GM21390 (cell line): ENCODE measurements at regions not wholly inside any gene's neighbourhood (a gene's known extent, or its start where the extent isn't known, plus 50 kb on each side); places are given as distances from the start of the nearest gene placed in this dataset.
"Not testable (repeated sequence)": the region's sequence is repeated elsewhere in the genome, so short reads cannot be mapped to it uniquely, and the experiment has no call there.

Source experiments
- ATAC-seq: cut with Tn5 transposase; IDR thresholded peaks from one replicate; pipeline ENCODE4 v1.9.1; 2021; ENCODE audit not compliant: unreplicated experiment

DNA sequence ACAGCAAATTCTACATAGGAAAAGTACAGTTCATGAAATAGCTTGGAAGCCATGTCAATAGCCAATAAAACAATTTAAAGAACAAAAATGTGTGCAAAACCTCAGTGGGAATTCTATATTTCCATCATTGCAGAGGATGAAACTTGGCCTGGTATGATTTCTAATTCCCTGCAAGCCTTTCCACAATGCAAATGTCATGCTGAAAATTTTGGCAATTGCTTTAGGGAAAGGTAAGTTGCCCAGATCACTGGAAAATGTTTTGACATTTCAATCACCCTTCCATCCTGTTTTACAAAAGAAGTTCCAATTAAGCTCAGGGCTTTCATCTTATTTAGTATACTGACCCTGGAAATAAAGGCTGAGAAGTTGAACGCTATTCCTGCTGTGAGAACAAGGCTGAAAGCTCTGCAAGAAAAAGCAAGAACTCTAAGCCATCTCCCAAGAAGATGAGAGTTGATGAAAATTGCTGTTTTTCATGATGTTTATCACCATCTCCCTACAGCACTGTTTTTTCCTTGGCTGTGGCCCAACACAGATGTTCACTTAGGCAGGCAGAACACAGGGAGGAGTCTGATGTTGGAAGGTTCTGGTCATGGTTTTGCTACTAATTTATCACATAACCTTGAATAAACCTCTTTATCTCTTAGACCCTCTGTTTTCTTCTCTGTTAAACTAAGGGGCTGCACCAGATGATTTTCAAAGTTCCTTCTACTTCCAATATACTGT, 263.7 kb downstream of the KCTD12 start:
- no peak for ATAC-seq

GRCh38 chr13:76621705-76622104, 264.5 kb downstream of the KCTD12 start:
- no peak for ATAC-seq

GRCh38 chr13:76620036-76620435, 266.2 kb downstream of the KCTD12 start:
- no peak for ATAC-seq

GRCh38 chr13:76619631-76620030, 266.6 kb downstream of the KCTD12 start:
- ATAC-seq = no peak

DNA sequence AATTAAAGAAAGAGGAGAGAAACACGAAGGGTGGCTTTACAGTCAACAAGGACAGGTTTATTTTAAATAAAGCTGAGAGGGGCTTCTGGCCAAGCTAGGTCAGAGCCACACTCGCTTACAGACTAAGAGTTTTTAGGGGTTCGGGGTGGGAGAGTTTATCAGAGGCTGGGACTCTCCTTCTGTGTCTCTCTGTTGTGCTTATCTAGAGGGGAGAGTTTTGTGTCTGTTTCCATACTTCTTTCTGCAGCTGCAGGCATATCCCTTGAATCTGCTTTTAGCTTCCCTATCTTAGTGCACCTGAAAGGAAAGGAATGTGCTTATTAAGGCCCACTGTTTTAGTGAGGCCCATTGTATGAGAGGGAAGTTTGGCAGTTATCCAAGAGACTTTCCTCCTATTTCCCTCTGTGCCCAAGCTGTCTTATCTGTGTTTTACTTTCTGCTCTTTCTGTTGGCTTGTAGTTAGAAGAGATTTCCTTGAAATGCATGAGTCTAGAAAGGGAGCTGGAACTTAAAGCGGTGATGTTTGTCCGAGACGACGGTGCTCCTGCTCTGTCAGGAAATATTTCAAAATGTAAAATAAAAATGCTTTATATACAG, 275.3 kb downstream of the KCTD12 start:
- ATAC-seq = no peak

DNA sequence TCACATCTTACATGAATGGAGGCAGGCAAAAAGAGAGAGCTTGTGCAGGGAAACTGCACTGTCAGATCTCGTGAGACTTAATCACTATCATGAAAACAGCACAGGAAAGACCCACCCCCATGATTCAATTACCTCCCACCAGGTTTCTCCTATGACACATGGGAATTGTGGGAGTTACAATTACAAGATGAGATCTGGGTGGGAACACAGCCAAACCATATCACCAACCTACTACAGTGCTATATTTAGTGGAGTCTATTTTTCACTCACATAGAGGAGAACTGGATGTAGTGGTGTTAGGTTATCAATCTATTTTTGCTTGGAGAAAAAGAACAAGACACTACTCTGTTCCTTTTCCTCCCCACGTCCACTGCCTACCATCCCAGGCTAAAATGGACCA, 276.6 kb downstream of the KCTD12 start:
- no peak for ATAC-seq

DNA sequence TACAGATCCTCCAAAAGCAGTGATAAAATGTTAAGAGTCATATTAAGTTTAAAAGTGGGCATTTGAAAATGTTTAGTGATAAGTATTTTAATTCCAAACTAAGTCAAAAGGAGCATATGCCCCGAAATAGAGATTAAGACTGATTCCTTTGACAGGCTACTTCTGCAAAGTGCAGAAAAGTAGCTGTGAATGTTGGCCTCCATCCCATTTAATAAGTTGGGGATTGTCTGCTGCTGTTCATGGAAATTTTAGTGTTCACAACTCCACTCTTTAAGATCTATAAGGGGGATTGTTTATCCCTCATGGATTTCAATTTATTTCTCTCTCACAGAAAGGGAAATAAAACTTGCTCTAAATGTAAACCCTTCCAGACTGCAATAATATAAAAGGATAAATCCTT, 278.3 kb downstream of the KCTD12 start:
- no peak for ATAC-seq

- ATAC-seq = no peak
These were observed 286.1 kb downstream of the KCTD12 start for GRCh38 chr13:76600081-76600480.

- ATAC-seq = no peak
These were observed 288.3 kb downstream of the KCTD12 start for GRCh38 chr13:76597868-76598267.

DNA sequence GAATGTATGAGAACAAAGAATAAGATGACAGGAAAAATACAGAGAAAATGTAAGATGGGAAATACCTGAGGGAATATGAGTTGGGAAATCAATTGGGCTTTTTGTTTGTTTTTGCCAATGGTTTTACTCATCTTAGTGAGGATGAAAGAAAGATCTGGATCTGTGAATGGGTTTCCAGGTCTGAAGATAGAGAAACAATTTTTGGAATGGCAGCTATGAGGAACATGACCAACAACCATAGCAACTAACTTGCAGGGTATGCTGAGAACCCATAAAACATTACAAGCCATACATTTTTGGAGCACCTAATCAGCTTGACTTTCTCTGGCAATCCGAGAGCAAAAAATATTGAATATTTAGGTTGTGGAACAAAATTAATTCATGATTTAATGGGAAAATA, 290.0 kb downstream of the KCTD12 start:
- ATAC-seq = no peak

- no peak for ATAC-seq
These were observed 291.8 kb downstream of the KCTD12 start for GRCh38 chr13:76594435-76594834.

- no peak for ATAC-seq
These were observed 299.4 kb downstream of the KCTD12 start for GRCh38 chr13:76586842-76587241.

DNA sequence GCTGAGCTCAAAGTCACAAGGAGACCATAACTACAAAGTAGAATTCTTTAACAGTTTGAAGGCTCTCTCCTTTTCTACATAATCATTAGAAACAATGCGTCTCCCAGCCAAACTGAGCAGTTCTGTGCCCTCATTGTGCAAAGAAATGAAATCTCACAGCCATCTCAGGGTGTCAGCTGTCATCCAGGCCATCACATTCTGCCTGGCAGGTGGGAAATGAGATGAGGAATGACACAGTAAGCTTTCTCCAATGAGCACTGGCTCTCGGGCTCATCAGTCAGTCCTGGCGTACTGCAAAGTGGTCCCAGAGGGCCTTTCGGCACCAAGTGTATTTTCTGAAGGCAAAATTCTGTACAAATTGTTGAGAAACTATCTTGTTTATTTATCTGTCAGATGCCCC, 306.5 kb downstream of the KCTD12 start:
- no peak for ATAC-seq

GRCh38 chr13:76575634-76576033, 310.6 kb downstream of the KCTD12 start:
- not testable (repeated sequence) for ATAC-seq

DNA sequence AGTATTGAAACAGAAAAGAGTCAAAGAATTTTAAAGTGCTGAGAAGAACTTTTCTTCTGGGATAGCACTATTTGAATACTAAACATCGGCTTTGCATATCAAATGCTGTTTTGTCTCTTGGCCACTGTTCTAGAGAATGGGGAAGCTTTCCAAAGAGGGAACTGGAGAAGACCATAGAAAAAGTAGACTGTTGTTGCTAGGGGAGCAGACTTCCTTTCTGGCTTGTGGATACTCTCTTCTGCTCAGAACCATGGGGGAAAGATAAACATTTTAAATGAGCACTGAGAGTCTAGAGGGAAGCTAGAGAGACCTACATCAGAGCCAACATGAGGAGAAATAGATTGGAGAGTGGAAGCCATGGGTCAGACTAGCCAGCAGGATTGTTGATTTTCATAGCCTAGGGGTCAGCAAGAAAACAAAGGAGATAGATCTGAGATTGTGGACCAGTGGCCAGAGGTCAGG, 315.7 kb downstream of the KCTD12 start:
- ATAC-seq = no peak

GRCh38 chr13:76556627-76557026, 329.6 kb downstream of the KCTD12 start:
- ATAC-seq = no peak

GRCh38 chr13:76552807-76553206, 333.4 kb downstream of the KCTD12 start:
- ATAC-seq = no peak

DNA sequence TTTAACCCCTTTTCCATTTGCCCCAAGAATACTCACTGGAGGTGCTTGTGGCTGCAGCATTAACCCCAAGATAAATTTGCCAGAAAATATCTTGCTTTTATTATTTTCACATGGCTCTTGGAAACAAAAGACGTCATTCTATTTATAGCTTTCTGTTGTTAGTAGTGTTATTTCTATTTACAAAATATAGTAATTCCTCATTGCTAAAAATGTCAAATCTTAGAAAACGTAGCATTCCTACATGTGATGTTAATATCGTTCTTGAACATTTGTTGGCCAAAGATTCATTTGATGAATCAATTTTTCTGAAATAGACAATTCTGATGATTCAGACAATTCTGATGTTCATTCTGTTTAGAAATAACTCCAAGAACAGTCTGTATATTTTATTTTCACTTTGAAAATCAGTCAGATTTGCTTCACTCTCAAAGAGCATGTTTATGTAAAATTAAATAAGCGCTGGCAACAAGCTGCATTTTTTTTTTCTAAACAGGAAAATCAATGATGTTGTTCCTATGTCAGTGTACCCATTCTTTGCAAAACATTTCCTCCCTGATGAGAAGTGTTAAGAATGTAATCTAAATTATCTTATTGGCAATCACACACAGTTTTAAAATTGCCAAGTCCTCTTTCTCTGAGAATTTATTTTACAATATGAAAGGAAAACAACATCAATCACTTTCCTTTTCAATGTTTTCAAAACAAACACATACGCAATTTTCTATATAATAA, 334.0 kb downstream of the KCTD12 start:
- no peak for ATAC-seq

- no peak for ATAC-seq
These were observed 344.0 kb downstream of the KCTD12 start for GRCh38 chr13:76542176-76542575.

GRCh38 chr13:76538004-76538403, 348.2 kb downstream of the KCTD12 start:
- ATAC-seq = no peak

GRCh38 chr13:76533251-76533650, 353.0 kb downstream of the KCTD12 start:
- ATAC-seq = no peak

DNA sequence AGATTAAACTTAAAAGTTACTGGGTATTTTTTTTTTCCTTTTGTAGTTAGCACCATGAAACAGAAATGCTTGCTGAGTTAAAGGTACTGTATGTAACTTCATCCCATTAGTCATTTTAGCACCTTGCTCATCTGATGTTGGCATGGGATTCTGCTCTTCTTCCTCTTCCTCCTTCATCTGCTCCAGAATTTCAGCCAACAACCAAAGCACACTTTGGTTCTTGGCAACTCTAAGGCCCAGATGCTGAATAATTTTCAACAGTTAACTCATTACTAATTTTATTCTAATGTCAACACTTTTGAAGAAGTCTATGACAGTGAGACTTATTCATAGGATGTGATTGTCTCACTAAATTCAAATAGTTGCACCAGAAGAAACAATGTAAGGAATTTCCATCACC, 359.2 kb downstream of the KCTD12 start:
- no peak for ATAC-seq
